AG10803 (cell line): ENCODE measurements at regions not wholly inside any gene's neighbourhood (a gene's known extent, or its start where the extent isn't known, plus 50 kb on each side); places are given as distances from the start of the nearest gene placed in this dataset.

Source experiments
- DNase-seq: peaks from one replicate; pipeline ENCODE4 v3.0.0; 2010; ENCODE audit warnings: low read depth
- H3K4me3 ChIP-seq: 2 replicates; pipeline ENCODE4 v1.5.1; 2011; ENCODE audit warnings: mild to moderate bottlenecking, low read length, control low read depth
- CTCF ChIP-seq: conservative IDR thresholded peaks from 2 replicates; pipeline ENCODE4 v1.5.1; 2011; ENCODE audit warnings: mild to moderate bottlenecking, low read length, control low read depth, inconsistent platforms

GRCh38 chr5:67311701-67312100 lies 115.1 kb upstream of the CD180 start:
- no peak overlapping the region for H3K4me3 ChIP-seq
- no peak for DNase-seq
- TF ChIP-seq CTCF, result no peak

DNA sequence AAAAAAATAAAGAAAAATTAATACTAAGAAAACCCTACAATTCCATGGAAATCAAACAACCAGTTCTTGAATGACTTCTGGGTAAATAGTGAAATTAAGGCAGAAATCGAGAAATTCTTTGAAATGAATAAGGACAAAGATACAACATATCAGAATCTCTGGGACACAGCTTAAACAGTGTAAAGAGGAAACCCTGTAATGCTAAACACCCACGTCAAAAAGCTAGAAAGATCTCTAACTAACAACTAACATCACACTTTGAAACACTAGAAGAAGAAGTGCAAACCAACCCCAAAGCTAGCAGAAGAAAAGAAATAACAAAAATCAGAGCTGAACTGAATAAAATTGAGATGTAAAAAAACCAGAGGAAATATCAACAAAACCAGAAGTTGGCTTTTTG lies 114.6 kb upstream of the CD180 start:
- DNase-seq, result no peak

GRCh38 chr5:67310740-67311139 lies 114.1 kb upstream of the CD180 start:
- no peak for DNase-seq
- TF ChIP-seq CTCF, result no peak
- no peak overlapping the region for H3K4me3 ChIP-seq

More for the DNA sequence above, 114.6 kb upstream of the CD180 start:
- TF ChIP-seq CTCF, result no peak
- H3K4me3 ChIP-seq, result no peak overlapping the region

GRCh38 chr5:67310169-67310568 lies 113.6 kb upstream of the CD180 start:
- no peak for TF ChIP-seq CTCF
- H3K4me3 ChIP-seq, result no peak overlapping the region
- no peak for DNase-seq

GRCh38 chr5:67308988-67309688 lies 112.5 kb upstream of the CD180 start:
- TF ChIP-seq CTCF, result no peak
- no peak overlapping the region for H3K4me3 ChIP-seq
- no peak for DNase-seq

DNA sequence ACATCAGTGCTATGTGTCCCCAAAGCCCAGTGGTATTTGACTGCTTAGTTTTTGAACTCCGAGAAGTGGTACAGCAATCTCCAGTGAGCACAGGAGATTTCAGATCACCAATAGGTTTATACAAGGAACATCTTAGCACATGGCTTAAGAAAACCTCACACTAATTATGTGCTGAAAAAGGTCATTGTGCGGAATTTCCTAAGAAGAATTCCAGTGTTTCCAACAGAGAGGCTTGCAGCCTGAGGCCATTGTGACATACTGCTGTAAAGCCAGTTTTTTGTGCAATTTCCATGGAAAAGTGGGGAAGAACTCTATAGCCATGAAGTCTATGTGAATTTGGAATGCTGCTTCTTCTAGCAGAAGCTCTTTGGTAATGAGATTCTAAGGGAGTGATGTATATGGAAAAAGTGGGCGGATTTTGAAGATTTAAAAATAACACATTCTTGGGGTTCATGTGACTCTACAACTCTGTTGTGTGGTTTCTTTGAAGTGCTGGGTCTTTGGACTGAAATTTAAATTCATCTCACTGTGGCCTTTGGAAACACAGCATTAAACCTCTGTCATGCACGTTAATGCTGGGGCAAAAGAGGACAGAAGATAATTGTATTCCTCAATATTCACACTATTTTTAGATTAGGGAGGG lies 110.5 kb upstream of the CD180 start:
- peak; percentile 57 for DNase-seq
- no peak for TF ChIP-seq CTCF

More for the DNA sequence above, 110.5 kb upstream of the CD180 start:
- no peak overlapping the region for H3K4me3 ChIP-seq
